DND-41 (cell line): ENCODE measurements at regions not wholly inside any gene's neighbourhood (a gene's known extent, or its start where the extent isn't known, plus 50 kb on each side); places are given as distances from the start of the nearest gene placed in this dataset.

Experiments used
- ATAC-seq: fragments of 200-7000 bp; cut with Tn5 transposase; 3 replicates; pipeline ENCODE4 v1.9.1; 2021; ENCODE audit warnings: low read depth; ENCODE audit not compliant: insufficient read depth
- DNase-seq: peaks from one replicate; pipeline ENCODE4 v3.0.0-alpha.2; 2020
- H2AFZ ChIP-seq: 2 replicates; pipeline ENCODE4 v1.6.0; 2012; ENCODE audit warnings: low read depth, low read length
- H3K27ac ChIP-seq: 2 replicates; pipeline ENCODE4 v1.5.1; 2012; ENCODE audit warnings: low read length, inconsistent platforms
- H3K27me3 ChIP-seq: fragments of 200-600 bp; sonication (generic); 2 replicates; pipeline ENCODE4 v1.6.0; 2012; ENCODE audit warnings: low read length, mild to moderate bottlenecking, inconsistent platforms; ENCODE audit not compliant: insufficient read depth, poor library complexity
- H3K36me3 ChIP-seq: 2 replicates; pipeline ENCODE4 v1.5.1; 2012; ENCODE audit warnings: low read length, inconsistent platforms; ENCODE audit not compliant: insufficient read depth
- H3K4me1 ChIP-seq: 2 replicates; pipeline ENCODE4 v1.5.1; 2012; ENCODE audit warnings: mild to moderate bottlenecking, low read length; ENCODE audit not compliant: insufficient read depth
- H3K4me2 ChIP-seq: 2 replicates; pipeline ENCODE4 v1.6.0; 2012; ENCODE audit warnings: mild to moderate bottlenecking, moderate library complexity, low read length, inconsistent platforms; ENCODE audit not compliant: insufficient read depth
- H3K4me3 ChIP-seq, 2 experiments: fragments of 200-600 bp in 1 of 2; shearing (Covaris generic) in 1 of 2; 2 replicates each; pipeline ENCODE4 v1.5.1; 2012 to 2016; ENCODE audit warnings: inconsistent platforms in 2 of 2, low read length in 2 of 2, mild to moderate bottlenecking in 2 of 2, low read depth in 1 of 2, moderate library complexity in 1 of 2
- H3K79me2 ChIP-seq: 2 replicates; pipeline ENCODE4 v1.6.0; 2012; ENCODE audit warnings: low read length, inconsistent platforms; ENCODE audit not compliant: insufficient read depth
- H3K9ac ChIP-seq: 2 replicates; pipeline ENCODE4 v1.6.0; 2012; ENCODE audit warnings: low read depth, mild to moderate bottlenecking, inconsistent platforms, low read length, moderate library complexity
- H3K9me3 ChIP-seq: 2 replicates; pipeline ENCODE4 v1.5.1; 2012; ENCODE audit warnings: low read length, moderate library complexity, mild to moderate bottlenecking, inconsistent platforms; ENCODE audit not compliant: insufficient read depth, severe bottlenecking
- H4K20me1 ChIP-seq: 2 replicates; pipeline ENCODE4 v1.6.0; 2012; ENCODE audit warnings: low read length; ENCODE audit not compliant: insufficient read depth
- CTCF ChIP-seq: IDR thresholded peaks from 2 replicates; pipeline ENCODE4 v1.5.1; 2012; ENCODE audit warnings: borderline replicate concordance, low read length, moderate library complexity, mild to moderate bottlenecking; ENCODE audit not compliant: poor library complexity, severe bottlenecking; ENCODE audit errors: extremely low read depth
- EZH2 ChIP-seq: IDR thresholded peaks from 3 replicates; pipeline ENCODE4 v1.6.1; 2012; ENCODE audit warnings: borderline replicate concordance, low read depth, mild to moderate bottlenecking, moderate library complexity, low read length, inconsistent platforms; ENCODE audit not compliant: severe bottlenecking

GRCh38 chr22:49270595-49271368, 556.9 kb downstream of the BRD1 start:
- H4K20me1 ChIP-seq: no peaks in the 10 kb centered on the region
- ATAC-seq: no peak

GRCh38 chr22:49269928-49270327, 557.7 kb downstream of the BRD1 start:
- no peaks in the 10 kb centered on the region for H3K27me3 ChIP-seq
- no peak overlapping the region for H3K4me3 ChIP-seq
- no peak overlapping the region for H3K9ac ChIP-seq
- TF ChIP-seq EZH2 (no peak), CTCF (no peak)
- no peaks in the 10 kb centered on the region for H3K4me1 ChIP-seq
- no peak overlapping the region for H2AFZ ChIP-seq
- no peaks in the 10 kb centered on the region for H3K79me2 ChIP-seq
- no peak overlapping the region for H3K27ac ChIP-seq
- no peaks in the 10 kb centered on the region for H4K20me1 ChIP-seq
- H3K4me2 ChIP-seq: no peak overlapping the region
- DNase-seq (no peak), ATAC-seq (no peak)
- H3K9me3 ChIP-seq: no peaks in the 10 kb centered on the region
- H3K36me3 ChIP-seq: no peaks in the 10 kb centered on the region

More at GRCh38 chr22:49270595-49271368, 556.9 kb downstream of the BRD1 start:
- H3K9me3 ChIP-seq: no peaks in the 10 kb centered on the region
- no peak for TF ChIP-seq CTCF
- no peak for TF ChIP-seq EZH2
- DNase-seq: no peak
- no peak overlapping the region for H3K9ac ChIP-seq
- no peak overlapping the region for H3K4me3 ChIP-seq
- no peak overlapping the region for H2AFZ ChIP-seq
- H3K27ac ChIP-seq: no peak overlapping the region
- H3K36me3 ChIP-seq: no peaks in the 10 kb centered on the region
- H3K4me1 ChIP-seq: no peaks in the 10 kb centered on the region
- H3K27me3 ChIP-seq: no peaks in the 10 kb centered on the region
- H3K79me2 ChIP-seq: no peaks in the 10 kb centered on the region
- H3K4me2 ChIP-seq: no peak overlapping the region

- no peak for TF ChIP-seq EZH2
- no peak for TF ChIP-seq CTCF
- Histone ChIP-seq H2AFZ (no peak overlapping the region), H3K79me2 (no peaks in the 10 kb centered on the region), H3K36me3 (no peaks in the 10 kb centered on the region), H3K9ac (no peak overlapping the region), H3K4me1 (no peaks in the 10 kb centered on the region), H3K4me2 (no peak overlapping the region), H3K9me3 (no peaks in the 10 kb centered on the region), H3K27me3 (no peaks in the 10 kb centered on the region), H4K20me1 (peaks cover 3% of the 10 kb centered on the region; the same call in 1 of the 2 replicates), H3K4me3 (no peak overlapping the region), H3K27ac (no peak overlapping the region)
- ATAC-seq (no peak), DNase-seq (no peak)
Measured at GRCh38 chr22:49269371-49269770, 558.3 kb downstream of the BRD1 start.
